CD14-positive monocyte (primary cell): ENCODE measurements at regions not wholly inside any gene's neighbourhood (a gene's known extent, or its start where the extent isn't known, plus 50 kb on each side); places are given as distances from the start of the nearest gene placed in this dataset.

ENCODE experiments used
- DNase-seq, 3 donors: peaks; one replicate each; pipeline ENCODE4 v3.0.0-alpha.2; 2011 to 2022
- H2AFZ ChIP-seq: 2 replicates; pipeline ENCODE4 v1.6.0; 2012; ENCODE audit warnings: mild to moderate bottlenecking, low read depth, low read length, inconsistent platforms; ENCODE audit not compliant: insufficient read depth, poor library complexity, severe bottlenecking
- H3K27ac ChIP-seq, 2 donors: 1 replicate in 1 of 2; 2 replicates in 1 of 2; pipeline ENCODE4 v1.5.1; 2012 to 2013; ENCODE audit warnings: low read length in 2 of 2, control low read depth in 1 of 2, inconsistent platforms in 1 of 2, low read depth in 1 of 2, mild to moderate bottlenecking in 1 of 2
- H3K27me3 ChIP-seq, 2 donors: one replicate each; pipeline versions ENCODE4 v1.6.0 to v1.6.1; 2011 to 2013; ENCODE audit warnings: low read length in 2 of 2; ENCODE audit not compliant: control insufficient read depth in 2 of 2, insufficient read depth in 2 of 2
- H3K36me3 ChIP-seq, 2 donors: replicated peaks in 1 of 2; 1 replicate in 1 of 2; 2 replicates in 1 of 2; pipeline versions ENCODE4 v1.5.1 to v1.6.1; 2012 to 2013; ENCODE audit warnings: low read length in 2 of 2, control low read depth in 1 of 2, inconsistent platforms in 1 of 2, mild to moderate bottlenecking in 1 of 2; ENCODE audit not compliant: insufficient read depth in 2 of 2, control insufficient read depth in 1 of 2
- H3K4me1 ChIP-seq, 2 donors: 1 replicate in 1 of 2; 2 replicates in 1 of 2; pipeline versions ENCODE4 v1.5.1 to v1.6.1; 2012 to 2013; ENCODE audit warnings: low read length in 2 of 2, control low read depth in 1 of 2, inconsistent platforms in 1 of 2, mild to moderate bottlenecking in 1 of 2, moderate library complexity in 1 of 2; ENCODE audit not compliant: insufficient read depth in 2 of 2, control insufficient read depth in 1 of 2
- H3K4me2 ChIP-seq: replicated peaks from 2 replicates; pipeline ENCODE3; 2012; ENCODE audit warnings: low read length, moderate library complexity, mild to moderate bottlenecking; ENCODE audit not compliant: poor library complexity, severe bottlenecking; ENCODE audit errors: extremely low read depth
- H3K4me3 ChIP-seq, 3 experiments: fragments of 200-600 bp in 1 of 3; sonication (generic) in 1 of 3; replicated peaks in 1 of 3; 1 replicate in 2 of 3; 2 replicates in 1 of 3; pipeline ENCODE4 v1.5.1; 2011 to 2013; ENCODE audit warnings: low read length in 3 of 3, mild to moderate bottlenecking in 3 of 3, control low read depth in 2 of 3, low read depth in 2 of 3, inconsistent platforms in 1 of 3, moderate library complexity in 1 of 3
- H3K79me2 ChIP-seq: 2 replicates; pipeline ENCODE4 v1.6.0; 2012; ENCODE audit warnings: mild to moderate bottlenecking, control low read depth, inconsistent platforms, low read length, moderate library complexity; ENCODE audit not compliant: insufficient read depth
- H3K9ac ChIP-seq: 2 replicates; pipeline ENCODE4 v1.6.0; 2017; ENCODE audit warnings: low read length, mild to moderate bottlenecking; ENCODE audit not compliant: insufficient read depth, poor library complexity, severe bottlenecking
- H3K9me3 ChIP-seq, 2 donors: replicated peaks in 1 of 2; 1 replicate in 1 of 2; 2 replicates in 1 of 2; pipeline versions ENCODE4 v1.5.1 to v1.6.1; 2012 to 2013; ENCODE audit warnings: low read length in 2 of 2, control low read depth in 1 of 2; ENCODE audit not compliant: control insufficient read depth in 1 of 2, insufficient read depth in 1 of 2
- H4K20me1 ChIP-seq: 2 replicates; pipeline ENCODE4 v1.6.0; 2012; ENCODE audit warnings: mild to moderate bottlenecking, low read length, control low read depth, moderate library complexity; ENCODE audit not compliant: insufficient read depth
- H3K27ac Mint-ChIP-seq, 7 donors: one replicate each; pipeline ENCODE4 v1.8.0; 2020; ENCODE audit warnings: mild to moderate bottlenecking in 7 of 7, mixed read lengths in 7 of 7, moderate library complexity in 6 of 7, inconsistent platforms in 2 of 7
- H3K27me3 Mint-ChIP-seq, 3 donors: one replicate each; pipeline ENCODE4 v1.8.0; 2021 to 2022; ENCODE audit warnings: low read depth in 3 of 3, mild to moderate bottlenecking in 3 of 3, mixed read lengths in 3 of 3, moderate library complexity in 3 of 3, inconsistent platforms in 1 of 3
- H3K36me3 Mint-ChIP-seq, 2 donors: one replicate each; pipeline ENCODE4 v1.8.0; 2020; ENCODE audit warnings: mixed read lengths in 2 of 2, inconsistent platforms in 1 of 2, mild to moderate bottlenecking in 1 of 2
- H3K4me1 Mint-ChIP-seq: one replicate; pipeline ENCODE4 v1.8.0; 2020; ENCODE audit warnings: mild to moderate bottlenecking, mixed read lengths
- H3K4me3 Mint-ChIP-seq, 2 donors: one replicate each; pipeline ENCODE4 v1.8.0; 2020; ENCODE audit warnings: mild to moderate bottlenecking in 2 of 2, mixed read lengths in 2 of 2, moderate library complexity in 1 of 2
- H3K9me3 Mint-ChIP-seq, 7 donors: one replicate each; pipeline ENCODE4 v1.8.0; 2020 to 2022; ENCODE audit warnings: mixed read lengths in 7 of 7, mild to moderate bottlenecking in 6 of 7, moderate library complexity in 6 of 7, inconsistent platforms in 2 of 7
- CTCF ChIP-seq: fragments of 200-600 bp; IDR thresholded peaks from one replicate; pipeline ENCODE4 v1.8.0; 2022; ENCODE audit warnings: antibody characterized with exemption, mild to moderate bottlenecking
- WGBS: methylation state at CpG from one replicate; pipeline ENCODE4 v1.1.5; 2013; ENCODE audit warnings: missing lambda C conversion rate; ENCODE audit not compliant: insufficient coverage; 5-methylcytosine and 5-hydroxymethylcytosine counted together
- intact Hi-C, 2 donors: fragments of 100-400 bp; cut with micrococcal nuclease; formaldehyde crosslinking; loops; one replicate each; pipeline versions ENCODE4 v1.15.0 to v1.15.1; 2023

- peaks cover 3 to 11% (median 5%) of the 10 kb centered on the region in 3 donors for H3K27me3 Mint-ChIP-seq
- H3K4me3 Mint-ChIP-seq, result no peak overlapping the region
- Histone ChIP-seq H3K9me3 (no peaks in the 10 kb centered on the region), H3K4me3 (no peak overlapping the region), H3K27ac (no peak overlapping the region), H2AFZ (no peak overlapping the region), H4K20me1 (no peaks in the 10 kb centered on the region), H3K79me2 (no peaks in the 10 kb centered on the region), H3K36me3 (no peaks in the 10 kb centered on the region), H3K4me1 (no peaks in the 10 kb centered on the region), H3K27me3 (peaks cover 0 to 2% of the 10 kb centered on the region in 2 donors), H3K4me2 (no peak overlapping the region), H3K9ac (no peak overlapping the region)
- no peak overlapping the region for H3K27ac Mint-ChIP-seq
- no peak for DNase-seq
- no peaks in the 10 kb centered on the region for H3K9me3 Mint-ChIP-seq
- no CpG with 5 or more reads among the region's 2 CpGs for WGBS
- no peaks in the 10 kb centered on the region for H3K4me1 Mint-ChIP-seq
- no peak for TF ChIP-seq CTCF
- intact Hi-C loops, result no loop called here
- H3K36me3 Mint-ChIP-seq, result no peaks in the 10 kb centered on the region
Observed at GRCh38 chrX:130981836-130982235, 76.3 kb upstream of the ARHGAP36 start.

GRCh38 chrX:130984782-130985181 is 73.4 kb upstream of the ARHGAP36 start:
- Histone ChIP-seq H3K4me2 (no peak overlapping the region), H3K79me2 (no peaks in the 10 kb centered on the region), H3K27ac (no peak overlapping the region), H2AFZ (no peak overlapping the region), H3K27me3 (no peaks in the 10 kb centered on the region), H3K4me3 (no peak overlapping the region), H4K20me1 (no peaks in the 10 kb centered on the region), H3K9me3 (no peaks in the 10 kb centered on the region), H3K36me3 (no peaks in the 10 kb centered on the region), H3K4me1 (no peaks in the 10 kb centered on the region), H3K9ac (no peak overlapping the region)
- intact Hi-C loops, result no loop called here
- Mint-ChIP-seq H3K4me3 (no peak overlapping the region), H3K27me3 (peaks cover 4 to 8% (median 6%) of the 10 kb centered on the region in 3 donors), H3K36me3 (no peaks in the 10 kb centered on the region), H3K4me1 (no peaks in the 10 kb centered on the region), H3K9me3 (no peaks in the 10 kb centered on the region), H3K27ac (no peak overlapping the region)
- 87% methylated on average over 3 of the region's 4 CpGs for WGBS
- no peak for TF ChIP-seq CTCF
- no peak for DNase-seq
